ENCODE measurements at regions not wholly inside any gene's neighbourhood (a gene's known extent, or its start where the extent isn't known, plus 50 kb on each side); places are given as distances from the start of the nearest gene placed in this dataset.

- no peak overlapping the region for H3K4me3 ChIP-seq (replicated peaks; ENCODE audit: low read depth, low read length)
- TF ChIP-seq, protein P1, sequence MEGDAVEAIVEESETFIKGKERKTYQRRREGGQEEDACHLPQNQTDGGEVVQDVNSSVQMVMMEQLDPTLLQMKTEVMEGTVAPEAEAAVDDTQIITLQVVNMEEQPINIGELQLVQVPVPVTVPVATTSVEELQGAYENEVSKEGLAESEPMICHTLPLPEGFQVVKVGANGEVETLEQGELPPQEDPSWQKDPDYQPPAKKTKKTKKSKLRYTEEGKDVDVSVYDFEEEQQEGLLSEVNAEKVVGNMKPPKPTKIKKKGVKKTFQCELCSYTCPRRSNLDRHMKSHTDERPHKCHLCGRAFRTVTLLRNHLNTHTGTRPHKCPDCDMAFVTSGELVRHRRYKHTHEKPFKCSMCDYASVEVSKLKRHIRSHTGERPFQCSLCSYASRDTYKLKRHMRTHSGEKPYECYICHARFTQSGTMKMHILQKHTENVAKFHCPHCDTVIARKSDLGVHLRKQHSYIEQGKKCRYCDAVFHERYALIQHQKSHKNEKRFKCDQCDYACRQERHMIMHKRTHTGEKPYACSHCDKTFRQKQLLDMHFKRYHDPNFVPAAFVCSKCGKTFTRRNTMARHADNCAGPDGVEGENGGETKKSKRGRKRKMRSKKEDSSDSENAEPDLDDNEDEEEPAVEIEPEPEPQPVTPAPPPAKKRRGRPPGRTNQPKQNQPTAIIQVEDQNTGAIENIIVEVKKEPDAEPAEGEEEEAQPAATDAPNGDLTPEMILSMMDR (IDR thresholded peaks at IDR 0.05; ENCODE audit: low read depth, low read length, missing control alignments), result no peak
- DNase-seq (ENCODE audit: extremely low read depth, low read depth), result no peak
Observed at GRCh38 chr16:86209202-86209601, 301.1 kb upstream of the FOXF1 start.

GRCh38 chr16:86210403-86211193 is 299.7 kb upstream of the FOXF1 start:
- TF ChIP-seq, protein P1 (IDR thresholded peaks at IDR 0.05; ENCODE audit: low read depth, low read length, missing control alignments), result no peak
- DNase-seq (ENCODE audit: extremely low read depth, low read depth), result no peak
- H3K4me3 ChIP-seq (replicated peaks; ENCODE audit: low read depth, low read length), result no peak overlapping the region

GRCh38 chr16:86211265-86211664 is 299.1 kb upstream of the FOXF1 start:
- TF ChIP-seq, protein P1 (IDR thresholded peaks at IDR 0.05; ENCODE audit: low read depth, low read length, missing control alignments), result no peak
- no peak overlapping the region for H3K4me3 ChIP-seq (replicated peaks; ENCODE audit: low read depth, low read length)
- no peak for DNase-seq (ENCODE audit: extremely low read depth, low read depth)

DNA sequence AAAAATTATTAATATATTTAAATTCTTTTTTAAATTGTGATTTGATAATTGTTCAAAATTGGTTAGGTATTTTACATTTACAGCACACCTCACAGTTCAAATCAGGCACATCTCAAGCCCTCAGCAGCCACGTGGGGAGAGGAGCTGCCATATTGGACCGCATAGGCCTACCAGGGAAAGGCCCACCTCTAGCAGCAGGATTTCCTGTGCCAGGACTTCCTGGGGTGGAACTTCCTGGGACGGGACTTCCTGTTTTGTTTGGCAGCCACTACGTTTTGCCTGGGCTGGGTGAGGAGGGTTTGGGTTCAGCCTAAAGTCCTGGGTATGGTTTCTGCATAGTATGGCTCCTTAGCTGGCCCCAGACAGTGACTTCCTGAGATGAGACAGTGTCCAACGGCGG is 298.5 kb upstream of the FOXF1 start:
- no peak overlapping the region for H3K4me3 ChIP-seq (replicated peaks; ENCODE audit: low read depth, low read length)
- TF ChIP-seq, protein P1 (IDR thresholded peaks at IDR 0.05; ENCODE audit: low read depth, low read length, missing control alignments), result no peak
- DNase-seq (ENCODE audit: extremely low read depth, low read depth), result no peak

GRCh38 chr16:86212706-86213436 is 297.5 kb upstream of the FOXF1 start:
- TF ChIP-seq, protein P1 (IDR thresholded peaks at IDR 0.05; ENCODE audit: low read depth, low read length, missing control alignments), result no peak
- DNase-seq (ENCODE audit: extremely low read depth, low read depth), result no peak
- H3K4me3 ChIP-seq (replicated peaks; ENCODE audit: low read depth, low read length), result no peak overlapping the region

GRCh38 chr16:86213437-86214205 is 296.7 kb upstream of the FOXF1 start:
- DNase-seq (ENCODE audit: extremely low read depth, low read depth), result no peak
- H3K4me3 ChIP-seq (replicated peaks; ENCODE audit: low read depth, low read length), result no peak overlapping the region
- TF ChIP-seq, protein P1 (IDR thresholded peaks at IDR 0.05; ENCODE audit: low read depth, low read length, missing control alignments), result no peak
